Bone marrow (tissue), 2 donors: ENCODE measurements at regions not wholly inside any gene's neighbourhood (a gene's known extent, or its start where the extent isn't known, plus 50 kb on each side); places are given as distances from the start of the nearest gene placed in this dataset.

Experiments used
- DNase-seq, 2 donors: peaks; one replicate each; lab custom pipeline; 2025; lab: John Stamatoyannopoulos, UW

DNA sequence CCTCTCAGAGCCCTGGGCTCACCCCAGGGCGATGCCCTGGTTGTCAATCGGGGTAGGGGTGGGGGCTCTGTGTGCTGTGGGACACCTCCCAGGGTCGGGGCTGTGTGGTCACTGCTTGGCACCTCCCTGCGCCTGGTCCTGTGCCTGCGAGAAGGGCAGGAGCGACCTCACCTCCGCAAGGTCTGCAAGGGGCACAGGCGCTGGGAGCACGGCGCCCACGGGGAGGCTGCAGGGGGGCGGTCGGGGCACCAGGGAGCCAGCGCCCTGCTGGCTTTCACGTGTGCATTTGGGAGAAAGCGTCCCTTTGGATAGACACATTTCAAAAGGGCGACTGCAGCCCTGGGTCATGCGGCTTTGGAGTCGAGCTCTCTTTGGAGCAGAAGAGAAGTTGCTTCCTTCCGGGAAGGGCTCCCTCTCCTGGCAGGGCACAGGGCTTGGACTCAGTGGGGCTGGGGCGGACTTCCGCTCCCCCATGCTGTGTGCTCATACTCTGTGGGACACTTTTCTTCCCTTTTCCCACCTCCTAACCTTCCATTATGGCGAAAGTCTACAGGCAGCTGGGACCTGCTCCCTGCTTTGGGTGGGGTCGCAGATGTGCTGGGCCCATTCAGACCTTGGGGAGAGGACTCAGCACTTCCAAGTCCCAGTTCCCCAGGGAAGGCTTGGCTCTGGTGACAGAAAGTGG, 52.9 kb upstream of the SLC28A3 start:
- DNase-seq, result no peak

DNA sequence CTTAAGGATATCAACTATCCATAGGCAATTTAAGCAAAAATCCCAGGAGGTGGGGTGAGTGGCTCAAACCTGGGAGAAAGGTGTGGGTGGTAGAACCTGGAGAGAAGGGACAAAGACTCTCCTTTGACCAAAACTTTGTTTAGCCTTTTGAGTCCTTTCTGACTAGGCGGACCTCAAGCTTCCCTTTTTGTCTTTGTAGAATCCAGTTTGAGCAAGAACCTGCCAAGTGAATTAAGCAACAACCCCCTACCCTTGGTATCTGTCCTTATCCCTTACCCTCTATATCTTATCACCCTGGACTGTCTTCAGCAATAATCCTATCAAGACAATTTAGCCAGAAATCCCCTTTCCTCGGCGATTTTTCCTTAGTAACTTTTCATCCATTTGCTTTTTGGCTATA, 53.5 kb upstream of the SLC28A3 start:
- DNase-seq, result no peak

DNA sequence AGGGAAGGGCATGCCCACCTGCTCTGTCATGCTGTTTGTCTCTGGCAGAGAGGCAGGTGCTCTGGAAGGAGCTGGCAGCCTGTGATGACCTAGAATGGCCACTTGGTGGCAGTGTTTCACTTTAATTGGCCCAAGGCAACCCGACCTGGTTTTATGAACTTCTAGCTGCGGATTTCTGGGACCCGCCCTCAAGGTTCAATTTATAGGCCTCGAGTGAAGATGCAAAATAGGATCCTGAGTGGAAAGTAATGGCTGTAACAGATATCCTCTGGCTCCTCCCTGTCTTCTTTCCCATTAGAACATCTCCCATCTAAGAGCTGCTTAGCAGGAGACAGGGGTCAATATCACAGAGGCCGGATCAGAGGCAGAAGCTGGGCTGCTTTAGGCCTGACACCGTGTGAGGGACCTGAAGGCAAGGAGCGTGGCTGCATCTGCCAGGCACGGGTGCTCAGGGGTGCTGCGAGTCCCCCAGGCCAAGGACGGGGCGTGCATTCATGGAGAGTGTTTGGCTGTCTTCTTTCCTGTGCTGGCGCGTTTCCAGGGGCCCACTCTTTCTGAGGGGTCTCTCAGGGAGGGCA, 56.7 kb upstream of the SLC28A3 start:
- peak in 1 of 2 donors; percentile 11 for DNase-seq

DNA sequence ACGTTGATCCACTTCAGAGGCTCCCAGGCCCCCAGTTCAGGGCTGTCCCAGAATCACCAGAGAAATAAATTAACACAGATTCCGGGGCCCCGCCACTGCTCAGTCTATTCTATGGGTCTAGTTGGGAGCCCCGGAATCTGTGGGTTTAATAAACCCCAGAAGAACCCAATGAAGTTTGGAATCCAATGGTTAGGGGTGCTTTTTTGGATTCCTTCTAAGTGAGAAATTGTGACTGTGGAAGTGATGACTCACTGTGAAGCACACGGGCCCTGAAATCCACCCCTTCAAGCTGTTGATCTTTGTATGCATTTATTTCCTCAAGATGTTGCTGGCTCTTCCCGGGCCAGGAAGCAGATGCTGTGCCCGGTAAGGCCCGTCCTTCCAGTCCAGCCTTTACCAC, 57.3 kb upstream of the SLC28A3 start:
- no peak for DNase-seq

DNA sequence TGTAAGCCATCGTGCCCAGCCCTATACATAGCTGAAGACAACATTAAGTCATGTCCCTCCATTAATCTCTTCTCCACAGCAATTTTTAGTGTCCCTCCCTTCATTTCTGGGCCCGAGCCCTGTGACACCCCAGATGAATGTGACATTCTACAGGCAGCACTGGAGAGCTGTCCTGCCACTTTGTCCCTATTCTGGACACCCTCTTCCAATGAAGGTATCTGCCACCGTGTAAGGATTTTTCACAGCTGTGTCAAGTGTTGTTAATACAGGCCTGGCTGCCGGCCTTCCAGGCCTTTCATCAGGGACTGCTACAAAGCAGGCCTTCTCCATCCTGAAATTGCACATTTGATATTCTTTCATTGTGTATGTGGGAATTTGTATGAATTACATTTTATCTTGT, 62.0 kb upstream of the SLC28A3 start:
- DNase-seq, result no peak

DNA sequence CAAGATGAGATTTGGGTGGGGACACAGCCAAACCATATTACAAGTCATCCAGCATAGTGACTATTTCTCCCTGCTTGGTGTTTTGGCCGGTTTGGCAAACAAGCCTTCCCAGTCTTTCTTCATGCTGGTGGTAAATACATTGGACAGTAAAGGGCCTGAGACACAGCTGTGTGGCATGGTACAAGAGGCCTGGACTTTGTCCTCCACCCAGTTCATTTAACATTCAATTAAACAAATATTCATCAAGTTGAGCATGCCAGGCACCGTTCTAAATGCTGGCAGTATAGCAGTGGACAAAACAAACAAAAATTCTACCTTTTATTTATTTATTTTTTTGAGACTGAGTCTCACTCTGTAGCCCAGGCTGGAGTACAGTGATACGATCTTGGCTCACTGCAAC, 62.7 kb upstream of the SLC28A3 start:
- DNase-seq, result no peak

DNA sequence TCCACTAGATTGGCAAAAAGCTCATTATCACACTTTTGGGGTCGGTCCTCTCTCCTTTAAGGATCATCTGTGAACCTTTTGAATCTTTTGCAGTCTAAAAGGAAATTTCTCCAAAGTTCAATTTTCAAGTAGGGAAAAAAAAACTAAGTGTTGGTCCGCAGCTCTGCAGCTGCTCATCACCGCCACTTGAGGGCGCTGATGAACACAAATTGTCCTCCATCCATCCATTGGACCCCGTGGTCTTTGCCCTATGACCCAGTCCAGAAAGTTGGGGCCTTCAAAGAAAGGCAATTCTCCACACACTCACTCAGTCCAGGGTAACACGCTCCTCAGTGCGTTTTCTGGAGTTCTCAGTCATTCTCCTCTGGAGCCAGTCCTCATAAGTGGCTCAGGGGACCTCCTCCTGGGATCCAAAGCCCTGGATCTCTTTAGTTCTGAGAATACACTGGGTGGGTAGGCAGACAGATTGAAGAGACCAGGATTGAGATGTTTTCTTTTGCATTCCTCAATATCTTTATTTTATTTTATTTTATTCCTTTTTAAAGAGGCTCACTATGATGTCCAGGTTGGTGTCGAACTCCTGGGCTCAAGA, 63.6 kb upstream of the SLC28A3 start:
- DNase-seq, result no peak

DNA sequence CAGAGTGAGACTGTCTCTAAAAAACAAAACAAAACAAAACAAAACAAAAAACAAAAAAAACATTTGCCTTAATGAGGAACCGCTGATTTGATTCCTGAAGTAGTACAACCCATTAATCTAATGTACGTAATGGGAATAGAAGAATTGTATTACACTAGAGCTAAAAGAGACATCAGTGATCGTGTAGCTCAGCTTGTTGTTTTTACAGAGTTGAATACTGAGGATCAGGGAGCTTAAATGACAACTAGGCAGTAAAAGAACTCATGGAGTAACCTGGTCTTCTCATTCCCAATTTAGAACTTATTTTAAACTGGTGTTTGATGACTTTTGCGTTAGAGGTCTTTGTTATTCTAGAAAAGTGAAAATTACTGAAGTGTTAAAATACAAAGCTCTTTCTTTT, 65.1 kb upstream of the SLC28A3 start:
- no peak for DNase-seq

DNA sequence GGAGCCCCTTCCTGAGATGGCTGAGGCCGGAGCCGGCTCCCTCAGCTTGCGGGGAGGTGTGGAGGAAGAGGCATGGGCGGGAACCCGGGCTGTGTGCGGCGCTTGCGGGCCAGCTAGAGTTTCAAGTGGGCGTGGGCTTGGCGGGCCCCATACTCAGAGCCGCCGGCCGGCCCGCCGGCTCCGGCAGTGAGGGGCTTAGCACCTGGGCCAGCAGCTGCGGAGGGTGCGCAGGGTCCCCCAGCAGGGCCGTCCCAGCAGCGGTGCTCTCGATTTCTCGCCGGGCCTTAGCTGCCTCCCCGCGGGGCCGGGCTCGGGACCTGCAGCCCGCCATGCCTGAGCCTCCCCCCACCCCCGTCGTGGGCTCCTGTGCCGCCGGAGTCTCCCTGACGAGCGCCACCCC, 67.9 kb upstream of the SLC28A3 start:
- DNase-seq, result no peak

DNA sequence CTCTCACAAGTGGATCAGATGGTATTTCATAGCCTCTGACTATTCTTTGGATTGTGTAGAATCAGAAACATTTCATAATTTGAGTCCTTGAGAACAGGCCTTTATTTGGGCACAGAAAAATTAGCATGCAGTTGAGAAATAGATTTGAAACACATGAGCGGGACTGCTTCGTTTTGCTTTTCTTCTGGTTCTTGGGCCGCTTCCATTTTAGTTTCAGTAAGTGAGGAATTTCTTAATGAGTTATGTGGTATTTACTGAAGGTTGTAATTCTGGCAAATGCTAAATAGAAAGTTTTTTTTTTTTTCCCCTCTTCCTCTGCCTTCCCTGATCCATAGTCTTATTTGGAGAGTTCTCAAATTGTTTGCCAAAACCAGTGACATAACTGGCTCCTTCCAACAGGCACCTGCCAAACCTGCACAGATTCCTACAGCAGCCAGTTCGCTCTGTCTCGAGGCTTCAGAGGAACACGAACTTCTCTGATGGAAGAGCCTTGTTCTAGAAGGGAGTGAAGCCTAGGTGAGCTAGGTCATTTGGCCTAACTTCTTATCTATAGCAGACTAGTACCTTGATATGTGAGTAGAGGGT, 71.2 kb upstream of the SLC28A3 start:
- DNase-seq, result no peak

DNA sequence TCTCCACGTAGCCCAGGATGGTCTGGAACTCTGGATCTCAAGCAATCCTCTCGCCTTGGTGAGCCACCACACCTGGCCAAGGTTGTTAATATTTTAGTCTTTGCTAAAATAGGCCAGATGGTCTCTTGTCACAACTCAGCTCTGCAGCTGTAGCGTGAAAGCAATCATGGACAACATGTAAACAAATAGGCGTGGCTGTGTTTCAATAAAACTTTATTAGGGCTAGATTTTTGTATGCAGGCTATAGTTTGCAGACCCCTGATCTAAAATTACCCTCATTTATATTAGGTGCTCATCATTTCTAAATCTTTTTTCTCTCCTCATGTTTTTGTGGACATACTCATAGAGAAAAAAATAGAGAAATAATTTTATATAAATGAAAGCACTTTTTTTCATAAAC, 72.1 kb upstream of the SLC28A3 start:
- no peak for DNase-seq

DNA sequence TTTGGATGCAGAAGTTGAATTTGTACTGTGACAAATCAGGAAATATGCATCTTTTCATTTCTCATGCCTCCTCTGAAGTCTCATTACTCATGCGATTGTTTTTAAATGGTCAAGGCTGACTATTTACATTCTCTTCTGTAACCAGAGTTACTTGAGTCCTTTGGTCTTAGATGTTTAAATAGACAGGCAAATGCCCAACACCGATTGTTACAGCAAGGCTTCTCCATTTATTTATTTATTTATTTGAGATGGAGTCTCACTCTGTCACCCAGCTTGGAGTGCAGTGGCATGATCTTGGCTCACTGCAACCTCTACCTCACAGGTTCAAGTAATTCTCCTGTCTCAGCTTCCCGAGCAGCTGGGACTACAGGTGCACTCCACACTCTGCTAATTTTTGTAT, 72.7 kb upstream of the SLC28A3 start:
- DNase-seq, result no peak

DNA sequence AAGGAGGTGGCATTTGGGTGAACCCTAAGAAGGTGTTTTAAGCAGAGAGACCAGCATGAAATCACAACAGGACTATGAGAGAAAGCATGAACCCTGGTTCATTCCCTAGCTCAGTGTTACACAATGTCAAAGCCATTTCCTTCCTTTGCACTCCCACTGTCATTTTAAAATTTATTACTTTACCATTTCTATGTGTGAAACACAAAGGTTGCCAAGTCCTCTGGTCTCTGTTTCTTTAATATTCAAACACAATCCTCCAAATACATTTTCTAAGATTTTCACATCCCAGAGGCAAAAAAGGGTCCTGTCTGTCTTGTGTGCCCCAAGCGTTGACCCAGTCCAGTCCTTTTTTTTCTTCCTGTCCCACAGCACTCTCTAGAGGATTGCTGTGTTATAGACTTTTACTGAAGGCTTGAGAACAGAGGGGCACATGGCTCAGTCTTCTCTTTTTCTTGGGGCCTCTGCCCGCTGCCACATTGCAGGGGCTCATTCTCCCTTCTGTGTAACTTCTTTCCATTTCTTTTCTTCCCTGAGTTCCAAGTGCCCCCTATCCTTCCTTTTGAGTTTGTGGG, 78.6 kb upstream of the SLC28A3 start:
- DNase-seq, result no peak

DNA sequence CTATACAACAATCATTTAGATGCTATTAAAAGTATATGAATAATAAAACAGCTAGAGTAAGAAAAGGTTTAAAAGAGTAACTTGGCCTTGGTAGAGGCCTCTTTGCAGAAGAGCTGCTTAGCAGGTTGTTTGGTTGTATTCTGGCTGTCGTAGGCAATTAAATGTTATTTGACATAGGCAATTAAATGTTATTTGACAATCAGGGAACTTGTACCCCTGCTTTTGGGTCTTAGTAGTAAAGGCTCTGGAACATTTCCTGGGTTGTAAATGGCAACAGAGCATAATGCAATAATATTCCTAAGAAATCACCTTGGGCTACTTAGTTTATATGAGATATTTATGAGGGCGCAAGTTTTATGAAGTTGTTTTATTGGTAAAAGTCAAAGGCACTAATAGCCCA, 84.4 kb upstream of the SLC28A3 start:
- DNase-seq, result no peak

DNA sequence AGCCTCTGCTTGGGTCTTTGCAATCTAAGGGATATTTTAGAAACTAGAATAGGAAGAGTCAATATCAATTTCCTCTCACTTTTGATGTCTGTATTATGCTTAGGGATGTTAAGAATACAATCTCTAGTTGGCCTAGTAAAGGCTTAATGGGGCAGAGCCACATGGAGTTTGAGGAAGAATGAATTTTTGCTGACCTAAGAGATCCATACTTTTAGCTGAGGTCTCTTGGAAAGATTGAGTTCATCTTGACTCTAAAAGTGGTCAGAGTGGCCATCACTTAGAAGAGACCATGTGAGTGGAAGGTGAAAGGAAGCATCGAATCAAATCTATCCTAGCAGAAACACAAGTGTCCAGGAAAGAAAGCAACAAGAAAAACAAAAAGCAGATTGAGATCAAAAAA, 92.2 kb upstream of the SLC28A3 start:
- no peak for DNase-seq

DNA sequence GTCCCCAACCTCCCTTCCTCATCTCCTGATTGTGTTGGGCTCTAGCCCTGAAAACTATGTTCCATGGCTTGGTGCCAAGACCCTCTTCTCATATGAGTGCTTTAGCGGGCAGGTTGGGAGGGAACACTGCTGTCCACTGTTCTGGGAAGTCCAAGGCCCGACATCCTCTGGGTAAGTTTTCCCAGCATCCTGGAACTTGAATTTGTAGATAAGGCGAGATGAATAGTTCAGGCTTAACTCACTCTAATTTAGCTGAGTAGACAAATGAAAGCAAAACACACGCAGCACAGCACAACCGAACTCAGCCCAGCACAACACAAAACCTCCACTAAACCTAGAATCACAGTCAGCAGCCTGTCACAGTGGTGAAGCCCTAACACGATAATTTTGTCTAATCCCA, 95.3 kb upstream of the SLC28A3 start:
- no peak for DNase-seq

DNA sequence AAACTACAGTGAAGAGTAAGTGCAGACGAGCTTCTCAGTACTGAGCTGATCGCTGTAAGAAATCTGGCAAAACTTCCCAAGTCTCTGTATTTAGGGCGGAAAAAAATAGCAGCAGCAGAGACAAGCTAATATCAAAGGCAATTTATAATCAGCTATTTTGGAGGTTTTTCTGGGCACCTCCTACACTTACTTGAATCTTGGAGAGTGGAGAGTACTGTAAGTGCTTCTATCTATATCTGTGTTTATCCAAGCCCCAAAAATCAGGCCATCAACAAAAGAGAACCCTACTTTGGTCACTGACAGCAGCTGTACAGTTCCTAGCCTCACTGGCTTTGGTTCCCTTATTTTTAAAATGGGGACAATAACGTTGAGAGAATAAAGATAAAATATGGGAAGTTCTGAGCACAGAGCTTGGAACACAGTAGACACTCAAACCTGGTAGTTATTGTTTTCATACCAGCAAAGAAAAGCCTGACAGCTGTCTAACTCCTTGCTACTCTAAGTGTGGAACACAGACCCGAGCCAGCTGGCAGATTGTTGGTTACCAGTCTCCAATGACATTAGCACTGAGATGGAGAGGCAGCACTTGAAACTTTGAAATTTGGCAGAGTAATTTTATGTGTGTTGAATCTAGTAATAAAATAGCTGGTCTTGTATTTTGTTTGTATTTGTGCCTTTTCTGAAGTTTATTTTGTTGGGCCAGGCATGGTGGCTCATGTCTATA, 96.0 kb upstream of the SLC28A3 start:
- no peak for DNase-seq

DNA sequence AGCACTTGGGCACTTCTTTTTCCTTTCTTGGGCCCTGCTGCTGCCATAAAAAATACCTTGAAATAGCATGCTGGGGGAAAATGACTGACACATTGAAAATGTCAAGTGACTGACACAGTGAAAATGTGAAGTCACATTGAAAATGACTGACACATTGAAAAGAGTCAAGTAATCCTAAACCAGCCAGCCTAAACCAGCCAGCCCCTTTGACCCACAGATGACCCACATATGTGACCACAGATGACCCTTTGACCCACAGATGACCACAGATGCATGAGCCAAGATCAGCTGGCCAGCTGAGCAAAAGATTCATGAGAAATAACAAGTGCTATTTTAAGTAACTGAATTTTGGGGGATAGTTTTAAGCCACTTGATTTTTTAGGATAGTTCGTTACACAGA, 97.8 kb upstream of the SLC28A3 start:
- no peak for DNase-seq

DNA sequence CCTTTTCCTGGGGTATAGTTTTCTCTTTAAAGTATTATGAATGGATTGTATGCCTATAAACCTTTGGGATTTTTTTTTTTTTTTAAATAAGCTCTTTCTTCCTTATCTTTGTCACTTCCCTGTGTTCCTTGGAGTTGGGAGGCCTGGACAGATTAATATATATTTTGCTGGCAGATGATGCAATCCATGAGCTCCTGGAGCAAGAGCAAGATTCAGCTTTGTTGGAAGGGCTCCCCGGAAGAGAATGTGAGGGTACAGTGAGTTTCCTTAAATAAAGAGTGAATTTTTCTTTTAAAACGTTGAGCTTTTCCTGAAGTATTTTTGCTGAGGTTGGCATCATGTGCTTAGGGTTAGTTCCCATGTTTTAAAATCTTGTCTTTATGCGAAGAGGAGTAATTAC, 98.7 kb upstream of the SLC28A3 start:
- no peak for DNase-seq

DNA sequence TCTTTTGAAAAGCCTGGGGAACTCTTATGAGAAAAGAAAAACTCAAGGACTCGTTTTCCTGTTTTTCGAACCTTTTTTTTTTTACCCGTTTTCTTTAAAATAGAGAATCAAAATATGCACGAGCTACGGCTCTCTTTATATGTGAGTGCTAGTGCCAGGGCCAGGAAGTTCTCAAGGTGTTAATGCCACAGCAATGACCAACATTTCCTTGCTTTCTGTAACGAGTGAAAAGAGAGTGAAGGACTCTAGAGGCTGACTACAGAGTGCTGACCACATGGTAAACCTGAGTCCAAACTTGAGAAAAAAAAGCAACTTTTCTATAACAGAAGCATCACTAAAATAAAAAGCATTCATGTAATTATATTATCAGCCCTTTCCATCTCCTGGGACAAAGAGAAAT, 102.2 kb upstream of the SLC28A3 start:
- DNase-seq, result no peak

DNA sequence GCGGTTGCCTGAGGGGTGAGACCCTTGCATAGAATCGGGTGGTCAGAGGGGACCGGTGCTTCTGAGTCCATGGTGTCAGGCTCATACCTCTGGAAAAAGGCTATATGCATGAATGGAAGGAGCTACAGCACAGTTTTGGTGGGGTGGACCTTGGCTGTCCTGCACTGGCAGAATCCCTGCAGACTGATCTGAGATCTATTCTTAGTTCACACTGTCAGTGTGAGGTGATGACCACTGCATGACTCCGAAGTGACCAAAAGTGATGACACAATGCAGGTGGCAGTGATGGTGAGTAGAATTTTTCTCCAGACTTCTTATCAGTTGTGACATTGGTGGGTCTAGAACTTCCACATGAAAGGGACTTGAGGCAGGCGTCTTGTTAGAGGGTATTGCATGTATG, 105.2 kb upstream of the SLC28A3 start:
- no peak for DNase-seq

DNA sequence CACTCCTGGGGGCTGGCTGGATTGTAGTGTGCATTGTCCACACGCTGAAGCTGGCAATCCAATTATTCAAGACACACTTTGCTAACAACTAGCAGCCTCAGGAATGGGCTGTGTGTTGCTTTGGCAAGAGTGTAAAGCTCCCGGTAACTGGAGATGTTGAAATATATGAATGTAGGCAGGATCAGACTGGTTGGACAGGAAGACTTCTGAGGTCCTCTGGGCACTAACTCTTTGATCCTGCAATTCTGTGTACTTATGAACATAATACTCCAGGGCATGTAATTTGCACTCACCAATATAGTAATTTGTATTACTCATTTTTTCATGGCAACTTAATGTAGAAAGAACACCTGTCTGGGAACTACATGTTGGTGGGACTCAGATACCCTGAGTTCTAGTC, 106.7 kb upstream of the SLC28A3 start:
- DNase-seq, result no peak

DNA sequence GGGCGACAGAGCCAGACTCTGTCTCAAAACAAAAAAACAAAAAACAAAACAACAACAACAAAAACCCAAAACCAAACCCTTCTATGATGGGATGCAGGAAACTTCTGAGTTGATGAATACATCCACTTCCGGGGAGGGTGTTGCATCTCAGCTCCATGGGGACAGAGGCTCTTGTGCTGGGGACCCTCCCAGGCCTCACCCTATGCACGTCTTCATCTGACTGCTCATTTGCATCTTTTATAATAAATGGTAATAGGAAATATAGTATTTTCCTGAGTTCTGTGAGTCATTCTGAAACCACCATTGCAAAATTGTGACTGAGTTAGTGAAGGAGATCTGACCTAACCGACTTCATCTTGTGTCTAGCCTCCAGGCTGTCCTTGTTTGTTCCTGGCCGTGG, 109.5 kb upstream of the SLC28A3 start:
- no peak for DNase-seq
